GM18873 (cell line): ENCODE measurements at regions not wholly inside any gene's neighbourhood (a gene's known extent, or its start where the extent isn't known, plus 50 kb on each side); places are given as distances from the start of the nearest gene placed in this dataset.
"Not testable (repeated sequence)": the region's sequence is repeated elsewhere in the genome, so short reads cannot be mapped to it uniquely, and the experiment has no call there.

Experiments used
- ATAC-seq: cut with Tn5 transposase; IDR thresholded peaks from one replicate; pipeline ENCODE4 v1.9.1; 2021; ENCODE audit warnings: mild to moderate bottlenecking, moderate library complexity, moderate number of reproducible peaks; ENCODE audit not compliant: unreplicated experiment, low FRiP score

- no peak for ATAC-seq
These were observed 99.5 kb downstream of the FMR1NB start for GRCh38 chrX:148080593-148080992.

- ATAC-seq: no peak
These were observed 103.5 kb downstream of the FMR1NB start for GRCh38 chrX:148084611-148085010.

GRCh38 chrX:148120151-148120550 lies 139.0 kb downstream of the FMR1NB start:
- no peak for ATAC-seq

GRCh38 chrX:148120999-148121623 lies 140.0 kb downstream of the FMR1NB start:
- ATAC-seq: no peak

GRCh38 chrX:148128872-148129505 lies 147.9 kb downstream of the FMR1NB start:
- not testable (repeated sequence) for ATAC-seq

GRCh38 chrX:148133105-148133725 lies 152.1 kb downstream of the FMR1NB start:
- ATAC-seq: no peak

- ATAC-seq: no peak
These were observed 153.4 kb downstream of the FMR1NB start for GRCh38 chrX:148134578-148134977.

GRCh38 chrX:148135738-148136137 lies 154.6 kb downstream of the FMR1NB start:
- ATAC-seq: no peak

GRCh38 chrX:148146121-148146520 lies 165.0 kb downstream of the FMR1NB start:
- ATAC-seq: no peak

- no peak for ATAC-seq
These were observed 175.8 kb downstream of the FMR1NB start for GRCh38 chrX:148156986-148157385.

- no peak for ATAC-seq
These were observed 178.7 kb downstream of the FMR1NB start for GRCh38 chrX:148159796-148160195.

GRCh38 chrX:148161701-148162100 lies 180.6 kb downstream of the FMR1NB start:
- ATAC-seq: no peak

GRCh38 chrX:148185631-148186030 lies 204.5 kb downstream of the FMR1NB start:
- ATAC-seq: no peak

GRCh38 chrX:148192547-148192946 lies 211.4 kb downstream of the FMR1NB start:
- no peak for ATAC-seq

- ATAC-seq: no peak
These were observed 212.6 kb downstream of the FMR1NB start for GRCh38 chrX:148193759-148194158.

GRCh38 chrX:148203531-148203930 lies 222.4 kb downstream of the FMR1NB start:
- no peak for ATAC-seq

GRCh38 chrX:148204195-148204594 lies 223.1 kb downstream of the FMR1NB start:
- no peak for ATAC-seq

- no peak for ATAC-seq
These were observed 233.6 kb downstream of the FMR1NB start for GRCh38 chrX:148214786-148215185.

- no peak for ATAC-seq
These were observed 234.6 kb downstream of the FMR1NB start for GRCh38 chrX:148215726-148216125.

GRCh38 chrX:148223361-148223760 lies 242.2 kb downstream of the FMR1NB start:
- no peak for ATAC-seq

GRCh38 chrX:148228521-148228920 lies 247.4 kb downstream of the FMR1NB start:
- ATAC-seq: no peak

- no peak for ATAC-seq
These were observed 248.7 kb downstream of the FMR1NB start for GRCh38 chrX:148229801-148230303.
